ENCODE measurements at regions not wholly inside any gene's neighbourhood (a gene's known extent, or its start where the extent isn't known, plus 50 kb on each side); places are given as distances from the start of the nearest gene placed in this dataset.

- Histone ChIP-seq H3K4me1 (ENCODE audit: insufficient read depth, low read length) (no peaks in the 10 kb centered on the region), H3K9me3 (ENCODE audit: low read length) (no peaks in the 10 kb centered on the region), H3K4me3 (ENCODE audit: low read length) (no peak overlapping the region), H3K36me3 (ENCODE audit: insufficient read depth, low read length) (no peaks in the 10 kb centered on the region), H2AFZ (ENCODE audit: low read depth, low read length) (no peak overlapping the region), H3K27me3 (ENCODE audit: insufficient read depth, low read length) (peaks cover 3% of the 10 kb centered on the region)
Measured at GRCh38 chr17:77297693-77298666, 157.2 kb downstream of the SEC14L1 start.

- Histone ChIP-seq H3K9me3 (ENCODE audit: low read length) (no peaks in the 10 kb centered on the region), H3K27me3 (ENCODE audit: insufficient read depth, low read length) (peaks cover 3% of the 10 kb centered on the region), H3K4me3 (ENCODE audit: low read length) (no peak overlapping the region), H3K4me1 (ENCODE audit: insufficient read depth, low read length) (no peaks in the 10 kb centered on the region), H2AFZ (ENCODE audit: low read depth, low read length) (no peak overlapping the region), H3K36me3 (ENCODE audit: insufficient read depth, low read length) (no peaks in the 10 kb centered on the region)
Measured at GRCh38 chr17:77298811-77299210, 158.0 kb downstream of the SEC14L1 start.

GRCh38 chr17:77299256-77300015 lies 158.7 kb downstream of the SEC14L1 start:
- H3K9me3 ChIP-seq (ENCODE audit: low read length): no peaks in the 10 kb centered on the region
- H2AFZ ChIP-seq (ENCODE audit: low read depth, low read length): no peak overlapping the region
- H3K27me3 ChIP-seq (ENCODE audit: insufficient read depth, low read length): peaks cover 3% of the 10 kb centered on the region
- H3K4me1 ChIP-seq (ENCODE audit: insufficient read depth, low read length): peaks cover 3% of the 10 kb centered on the region
- H3K4me3 ChIP-seq (ENCODE audit: low read length): no peak overlapping the region
- H3K36me3 ChIP-seq (ENCODE audit: insufficient read depth, low read length): no peaks in the 10 kb centered on the region

GRCh38 chr17:77300016-77300686 lies 159.4 kb downstream of the SEC14L1 start:
- peaks cover 3% of the 10 kb centered on the region for H3K27me3 ChIP-seq (ENCODE audit: insufficient read depth, low read length)
- H3K36me3 ChIP-seq (ENCODE audit: insufficient read depth, low read length): no peaks in the 10 kb centered on the region
- H3K9me3 ChIP-seq (ENCODE audit: low read length): no peaks in the 10 kb centered on the region
- peaks cover 5% of the 10 kb centered on the region for H3K4me1 ChIP-seq (ENCODE audit: insufficient read depth, low read length)
- H2AFZ ChIP-seq (ENCODE audit: low read depth, low read length): no peak overlapping the region
- no peak overlapping the region for H3K4me3 ChIP-seq (ENCODE audit: low read length)

GRCh38 chr17:77301694-77302266 lies 161.0 kb downstream of the SEC14L1 start:
- H3K4me3 ChIP-seq (ENCODE audit: low read length): no peak overlapping the region
- no peaks in the 10 kb centered on the region for H3K9me3 ChIP-seq (ENCODE audit: low read length)
- H3K4me1 ChIP-seq (ENCODE audit: insufficient read depth, low read length): peaks cover 5% of the 10 kb centered on the region
- no peak overlapping the region for H2AFZ ChIP-seq (ENCODE audit: low read depth, low read length)
- no peaks in the 10 kb centered on the region for H3K36me3 ChIP-seq (ENCODE audit: insufficient read depth, low read length)
- peaks cover 3% of the 10 kb centered on the region for H3K27me3 ChIP-seq (ENCODE audit: insufficient read depth, low read length)

- Histone ChIP-seq H3K9me3 (ENCODE audit: low read length) (no peaks in the 10 kb centered on the region), H3K4me3 (ENCODE audit: low read length) (no peak overlapping the region), H3K4me1 (ENCODE audit: insufficient read depth, low read length) (peaks cover 5% of the 10 kb centered on the region), H3K27me3 (ENCODE audit: insufficient read depth, low read length) (peaks cover 3% of the 10 kb centered on the region), H3K36me3 (ENCODE audit: insufficient read depth, low read length) (no peaks in the 10 kb centered on the region), H2AFZ (ENCODE audit: low read depth, low read length) (no peak overlapping the region)
Measured at GRCh38 chr17:77302682-77303081, 161.9 kb downstream of the SEC14L1 start.

GRCh38 chr17:77303620-77304019 lies 162.9 kb downstream of the SEC14L1 start:
- H3K4me3 ChIP-seq (ENCODE audit: low read length): no peak overlapping the region

GRCh38 chr17:77304051-77304745 lies 163.4 kb downstream of the SEC14L1 start:
- Histone ChIP-seq H3K4me1 (ENCODE audit: insufficient read depth, low read length) (peaks cover 5% of the 10 kb centered on the region), H2AFZ (ENCODE audit: low read depth, low read length) (no peak overlapping the region)

More at GRCh38 chr17:77303620-77304019, 162.9 kb downstream of the SEC14L1 start:
- H3K4me1 ChIP-seq (ENCODE audit: insufficient read depth, low read length): peaks cover 5% of the 10 kb centered on the region
- H3K27me3 ChIP-seq (ENCODE audit: insufficient read depth, low read length): peaks cover 3% of the 10 kb centered on the region
- no peaks in the 10 kb centered on the region for H3K36me3 ChIP-seq (ENCODE audit: insufficient read depth, low read length)
- H3K9me3 ChIP-seq (ENCODE audit: low read length): no peaks in the 10 kb centered on the region
- no peak overlapping the region for H2AFZ ChIP-seq (ENCODE audit: low read depth, low read length)

GRCh38 chr17:77304746-77305473 lies 164.1 kb downstream of the SEC14L1 start:
- Histone ChIP-seq H3K27me3 (ENCODE audit: insufficient read depth, low read length) (peaks cover 3% of the 10 kb centered on the region), H3K9me3 (ENCODE audit: low read length) (no peaks in the 10 kb centered on the region), H2AFZ (ENCODE audit: low read depth, low read length) (no peak overlapping the region), H3K4me1 (ENCODE audit: insufficient read depth, low read length) (peaks cover 5% of the 10 kb centered on the region), H3K36me3 (ENCODE audit: insufficient read depth, low read length) (no peaks in the 10 kb centered on the region), H3K4me3 (ENCODE audit: low read length) (no peak overlapping the region)

More at GRCh38 chr17:77304051-77304745, 163.4 kb downstream of the SEC14L1 start:
- H3K36me3 ChIP-seq (ENCODE audit: insufficient read depth, low read length): no peaks in the 10 kb centered on the region
- H3K4me3 ChIP-seq (ENCODE audit: low read length): no peak overlapping the region
- no peaks in the 10 kb centered on the region for H3K9me3 ChIP-seq (ENCODE audit: low read length)
- H3K27me3 ChIP-seq (ENCODE audit: insufficient read depth, low read length): peaks cover 3% of the 10 kb centered on the region

- Histone ChIP-seq H3K4me1 (ENCODE audit: insufficient read depth, low read length) (peaks cover 5% of the 10 kb centered on the region), H3K36me3 (ENCODE audit: insufficient read depth, low read length) (no peaks in the 10 kb centered on the region), H2AFZ (ENCODE audit: low read depth, low read length) (no peak overlapping the region), H3K9me3 (ENCODE audit: low read length) (no peaks in the 10 kb centered on the region), H3K4me3 (ENCODE audit: low read length) (no peak overlapping the region), H3K27me3 (ENCODE audit: insufficient read depth, low read length) (peaks cover 3% of the 10 kb centered on the region)
Measured at GRCh38 chr17:77306048-77306789, 165.4 kb downstream of the SEC14L1 start.

GRCh38 chr17:77306790-77307478 lies 166.2 kb downstream of the SEC14L1 start:
- no peak overlapping the region for H2AFZ ChIP-seq (ENCODE audit: low read depth, low read length)
- no peaks in the 10 kb centered on the region for H3K36me3 ChIP-seq (ENCODE audit: insufficient read depth, low read length)
- peaks cover 5% of the 10 kb centered on the region for H3K4me1 ChIP-seq (ENCODE audit: insufficient read depth, low read length)
- H3K4me3 ChIP-seq (ENCODE audit: low read length): no peak overlapping the region
- H3K27me3 ChIP-seq (ENCODE audit: insufficient read depth, low read length): peaks cover 3% of the 10 kb centered on the region
- H3K9me3 ChIP-seq (ENCODE audit: low read length): no peaks in the 10 kb centered on the region

Data from neuron (in vitro differentiated cells).